Retinal pigment epithelial cell (primary cell): ENCODE measurements at regions not wholly inside any gene's neighbourhood (a gene's known extent, or its start where the extent isn't known, plus 50 kb on each side); places are given as distances from the start of the nearest gene placed in this dataset.

ENCODE experiments used
- DNase-seq: peaks from one replicate; pipeline ENCODE4 v3.0.0-alpha.2; 2010; ENCODE audit warnings: low read depth
- H3K4me3 ChIP-seq: 2 replicates; pipeline ENCODE4 v1.5.1; 2011; ENCODE audit warnings: mild to moderate bottlenecking, low read length, control low read depth, moderate library complexity
- TF ChIP-seq, protein P1 (sequence below): conservative IDR thresholded peaks from 2 replicates; pipeline ENCODE4 v1.5.1; 2011; ENCODE audit warnings: low read depth, low read length, control low read depth, inconsistent platforms

DNA sequence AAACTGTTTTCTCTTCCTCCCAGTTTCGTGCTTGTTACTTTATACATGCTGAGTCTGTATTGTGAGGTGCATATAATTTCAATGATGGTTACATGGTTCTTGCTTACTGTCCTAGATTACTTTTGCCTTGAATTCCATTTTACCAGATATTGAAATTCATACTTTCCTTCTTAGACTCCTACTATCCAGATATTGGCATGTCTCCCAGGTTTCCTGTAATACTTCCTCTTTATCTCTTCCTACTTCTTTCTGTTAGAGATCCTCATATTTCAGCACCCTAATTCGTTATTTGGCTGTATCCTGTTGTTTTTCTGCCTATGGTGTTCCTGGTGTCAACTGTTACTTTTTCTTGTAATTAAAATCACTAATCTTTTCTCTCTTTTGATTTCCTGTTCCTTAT lies 522.1 kb downstream of the CCDC171 start:
- TF ChIP-seq, protein P1, sequence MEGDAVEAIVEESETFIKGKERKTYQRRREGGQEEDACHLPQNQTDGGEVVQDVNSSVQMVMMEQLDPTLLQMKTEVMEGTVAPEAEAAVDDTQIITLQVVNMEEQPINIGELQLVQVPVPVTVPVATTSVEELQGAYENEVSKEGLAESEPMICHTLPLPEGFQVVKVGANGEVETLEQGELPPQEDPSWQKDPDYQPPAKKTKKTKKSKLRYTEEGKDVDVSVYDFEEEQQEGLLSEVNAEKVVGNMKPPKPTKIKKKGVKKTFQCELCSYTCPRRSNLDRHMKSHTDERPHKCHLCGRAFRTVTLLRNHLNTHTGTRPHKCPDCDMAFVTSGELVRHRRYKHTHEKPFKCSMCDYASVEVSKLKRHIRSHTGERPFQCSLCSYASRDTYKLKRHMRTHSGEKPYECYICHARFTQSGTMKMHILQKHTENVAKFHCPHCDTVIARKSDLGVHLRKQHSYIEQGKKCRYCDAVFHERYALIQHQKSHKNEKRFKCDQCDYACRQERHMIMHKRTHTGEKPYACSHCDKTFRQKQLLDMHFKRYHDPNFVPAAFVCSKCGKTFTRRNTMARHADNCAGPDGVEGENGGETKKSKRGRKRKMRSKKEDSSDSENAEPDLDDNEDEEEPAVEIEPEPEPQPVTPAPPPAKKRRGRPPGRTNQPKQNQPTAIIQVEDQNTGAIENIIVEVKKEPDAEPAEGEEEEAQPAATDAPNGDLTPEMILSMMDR: no peak
- H3K4me3 ChIP-seq: no peak overlapping the region
- no peak for DNase-seq

DNA sequence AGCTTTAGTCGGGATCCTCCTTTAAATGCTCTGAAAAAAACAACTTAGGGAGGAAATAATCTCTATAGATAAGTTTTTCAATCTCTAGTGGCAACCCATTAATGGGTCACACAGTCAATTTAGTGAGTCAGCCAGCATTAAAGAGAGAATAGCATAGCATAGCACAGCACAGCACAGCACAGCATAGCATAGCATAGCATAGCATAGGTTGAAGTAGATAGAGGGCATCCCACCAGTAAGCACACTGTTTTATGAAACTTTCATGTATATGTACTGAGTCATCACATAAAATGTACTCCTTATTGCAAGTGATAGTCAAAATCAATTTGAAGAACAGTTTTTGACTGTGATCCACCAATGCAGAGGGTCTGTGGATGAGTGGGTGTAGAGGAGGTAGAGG lies 522.9 kb downstream of the CCDC171 start:
- no peak overlapping the region for H3K4me3 ChIP-seq
- TF ChIP-seq, protein P1: no peak
- DNase-seq: no peak

DNA sequence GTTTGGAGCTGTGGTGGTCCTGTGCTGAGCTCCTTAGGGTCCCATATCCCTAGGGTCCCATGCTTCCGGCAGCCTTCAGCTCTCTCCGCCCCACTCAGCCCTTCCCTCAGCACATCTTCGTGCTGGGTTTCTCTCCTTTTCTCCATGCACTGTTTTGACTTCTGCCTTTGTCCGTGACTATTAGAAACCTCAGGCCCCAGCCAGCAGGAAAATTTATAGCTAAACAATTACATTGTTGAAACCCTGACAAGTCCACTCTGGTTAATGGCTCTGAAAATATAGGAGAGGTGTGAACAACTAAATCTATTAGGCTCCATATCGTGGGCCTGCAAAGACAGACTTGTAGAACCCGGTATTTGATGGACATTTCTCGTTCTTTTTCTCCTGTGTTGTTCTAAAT lies 523.7 kb downstream of the CCDC171 start:
- TF ChIP-seq, protein P1: no peak
- no peak overlapping the region for H3K4me3 ChIP-seq
- DNase-seq: no peak

DNA sequence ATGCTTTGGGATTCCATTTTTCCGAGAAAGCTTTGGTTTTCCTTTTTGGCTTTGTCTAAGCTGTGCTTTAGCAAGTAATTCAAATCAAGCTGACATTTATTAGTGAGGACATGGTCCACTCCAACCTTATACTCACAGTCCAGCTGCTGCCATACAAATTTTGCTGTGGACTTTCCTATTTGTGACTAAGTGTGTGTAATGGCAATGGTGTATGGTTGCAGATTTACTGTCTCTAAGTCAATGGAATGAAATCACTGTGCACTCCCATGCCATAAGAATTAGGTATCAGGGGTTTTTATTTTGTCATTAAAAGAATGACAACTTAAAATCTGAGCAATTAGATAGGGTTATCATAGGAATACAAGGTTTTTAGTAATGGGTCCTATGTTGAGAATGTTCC lies 530.0 kb downstream of the CCDC171 start:
- no peak for DNase-seq
- TF ChIP-seq, protein P1: no peak
- no peak overlapping the region for H3K4me3 ChIP-seq

DNA sequence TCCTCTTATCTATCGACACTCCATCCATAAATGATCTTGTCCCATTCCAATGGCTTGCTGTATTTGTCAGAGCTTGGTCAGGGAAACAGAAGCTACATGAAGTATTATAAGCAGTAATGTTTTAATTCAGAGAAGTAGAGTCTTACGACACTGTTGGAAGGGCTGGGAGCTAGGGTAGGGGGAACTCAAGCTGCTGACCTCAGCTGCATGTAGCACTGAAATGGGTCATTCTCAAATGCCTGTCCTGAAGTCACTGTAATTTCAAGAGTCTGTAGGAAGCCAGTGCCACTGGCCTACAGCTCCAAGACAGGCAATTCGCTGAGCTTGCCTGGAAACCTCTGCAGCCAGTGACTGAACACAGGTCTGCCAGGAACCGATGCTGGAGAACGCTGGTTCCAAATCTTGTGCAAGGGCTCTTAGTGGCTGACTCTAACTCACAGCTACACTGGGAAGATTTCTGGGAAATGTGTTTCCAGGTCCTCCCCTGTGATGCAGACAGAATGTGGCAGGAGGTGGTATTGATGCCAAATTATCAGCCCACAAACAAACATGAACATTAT lies 532.4 kb downstream of the CCDC171 start:
- no peak for DNase-seq
- H3K4me3 ChIP-seq: no peak overlapping the region
- TF ChIP-seq, protein P1: no peak

DNA sequence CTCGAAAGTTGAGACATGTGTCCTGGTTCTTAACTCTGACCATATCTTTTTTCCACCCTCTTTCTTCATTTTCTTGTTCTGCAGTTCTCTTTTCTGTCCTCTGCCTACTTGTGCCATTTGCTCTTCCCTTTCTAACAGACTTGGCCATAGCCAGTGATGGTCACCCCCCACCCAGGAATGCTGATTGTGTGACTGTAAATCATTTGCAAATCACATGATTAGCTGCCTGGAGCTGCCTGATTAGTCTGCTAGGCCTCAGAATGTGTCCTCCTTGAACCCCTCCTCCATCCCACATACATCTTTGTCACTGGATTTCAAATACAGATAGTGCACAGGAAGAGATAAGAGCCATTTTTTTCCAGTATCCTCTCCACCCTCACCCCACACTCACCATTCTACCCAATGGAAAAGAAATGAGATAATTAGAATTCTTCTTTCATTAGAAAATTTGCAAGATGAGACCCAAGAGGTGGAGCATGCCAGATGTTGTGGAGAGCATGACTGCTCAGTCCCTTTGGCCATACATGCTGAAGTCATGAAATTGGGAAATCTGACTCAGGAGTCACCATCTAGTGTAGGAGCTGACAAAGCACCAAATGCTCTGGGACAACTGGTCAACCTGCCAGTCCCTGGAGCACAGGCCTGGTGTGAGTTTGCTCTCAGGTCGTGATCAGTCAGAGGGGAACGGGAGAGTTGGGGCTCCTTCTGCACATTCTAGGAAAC lies 538.2 kb downstream of the CCDC171 start:
- no peak for DNase-seq
- TF ChIP-seq, protein P1: no peak
- no peak overlapping the region for H3K4me3 ChIP-seq
